NCI-H2227 treated with DMSO at 0.1 percent for 48 hours (cell line): ENCODE measurements at regions not wholly inside any gene's neighbourhood (a gene's known extent, or its start where the extent isn't known, plus 50 kb on each side); places are given as distances from the start of the nearest gene placed in this dataset.

Source experiments
- DNase-seq: peaks from one replicate; lab custom pipeline; 2025; lab: John Stamatoyannopoulos, UW

DNA sequence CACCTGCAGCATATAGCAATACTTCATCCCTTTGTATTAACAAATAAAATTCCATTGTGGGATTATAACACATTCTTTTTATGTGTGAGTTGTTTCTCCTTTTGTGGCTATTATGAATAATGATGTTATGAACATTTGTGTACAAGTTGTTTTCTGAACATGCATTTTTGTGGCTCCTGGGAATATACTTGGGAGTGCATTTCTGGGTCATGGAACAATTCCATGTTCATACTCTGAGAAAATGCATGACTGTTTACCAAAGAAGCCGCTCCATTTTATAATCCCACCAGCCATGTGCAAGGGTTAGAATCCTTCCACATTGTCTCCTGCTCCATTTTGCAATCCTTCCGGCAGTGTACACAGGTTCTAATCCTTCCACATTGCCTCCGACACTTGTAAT is 713.8 kb downstream of the TBC1D22A start:
- no peak for DNase-seq

- DNase-seq = no peak
These were observed 712.4 kb downstream of the TBC1D22A start for GRCh38 chr22:47474895-47475294.

DNA sequence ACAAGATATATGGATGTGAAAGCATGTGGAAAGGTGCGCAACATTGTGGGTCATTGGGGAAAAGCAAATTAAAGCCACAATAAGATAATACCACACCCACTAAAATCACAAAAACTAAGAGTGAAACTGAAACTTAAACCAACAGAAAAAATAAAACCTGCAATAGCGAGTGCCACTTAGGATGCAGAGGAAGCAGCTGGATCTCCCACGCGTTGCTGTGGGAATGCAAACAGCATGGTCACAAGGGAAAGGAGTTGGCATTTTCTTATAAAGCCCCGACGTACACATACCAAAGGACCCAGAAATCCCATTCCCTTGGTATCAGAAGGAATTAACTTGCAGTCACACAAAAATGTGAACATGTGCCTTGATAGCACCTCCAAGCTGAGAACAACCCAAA is 712.0 kb downstream of the TBC1D22A start:
- no peak for DNase-seq

DNA sequence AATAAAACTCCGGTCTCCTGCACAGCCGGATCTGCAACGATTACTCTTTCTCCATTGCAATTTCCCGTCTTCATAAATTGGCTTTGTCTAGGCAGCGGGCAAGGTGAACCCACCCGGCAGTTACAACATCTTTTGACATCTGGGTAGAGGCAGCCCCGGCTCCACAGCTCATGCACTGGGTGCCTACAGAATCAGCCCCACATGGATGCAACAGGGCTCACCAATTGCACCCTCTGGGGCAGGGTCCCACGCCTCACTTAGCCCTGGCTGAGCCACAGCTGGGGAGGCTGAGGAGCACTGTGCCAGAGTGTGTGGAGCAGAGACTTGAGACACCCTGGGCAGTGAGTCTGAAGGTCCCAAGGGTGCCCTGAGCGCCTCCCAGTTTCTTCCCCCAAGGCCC is 710.2 kb downstream of the TBC1D22A start:
- DNase-seq = no peak

DNA sequence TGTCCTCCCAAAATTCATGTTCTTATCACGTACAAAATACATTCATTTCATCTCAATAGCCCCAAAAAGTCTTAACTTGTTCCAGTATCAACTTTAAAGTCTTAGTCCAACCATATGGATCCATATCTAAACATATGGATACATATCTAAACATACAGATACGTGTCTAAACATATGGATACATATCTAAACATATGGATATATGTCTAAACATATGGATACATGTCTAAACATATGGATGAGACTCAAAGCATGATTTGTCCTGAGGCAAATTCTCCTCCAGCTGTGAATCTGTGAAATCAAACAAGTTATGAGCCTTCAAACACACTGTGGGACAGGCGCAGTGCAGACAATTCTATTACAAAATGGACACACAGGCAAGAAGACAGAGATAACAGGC is 709.0 kb downstream of the TBC1D22A start:
- no peak for DNase-seq

GRCh38 chr22:47465809-47466208 is 703.4 kb downstream of the TBC1D22A start:
- no peak for DNase-seq

DNA sequence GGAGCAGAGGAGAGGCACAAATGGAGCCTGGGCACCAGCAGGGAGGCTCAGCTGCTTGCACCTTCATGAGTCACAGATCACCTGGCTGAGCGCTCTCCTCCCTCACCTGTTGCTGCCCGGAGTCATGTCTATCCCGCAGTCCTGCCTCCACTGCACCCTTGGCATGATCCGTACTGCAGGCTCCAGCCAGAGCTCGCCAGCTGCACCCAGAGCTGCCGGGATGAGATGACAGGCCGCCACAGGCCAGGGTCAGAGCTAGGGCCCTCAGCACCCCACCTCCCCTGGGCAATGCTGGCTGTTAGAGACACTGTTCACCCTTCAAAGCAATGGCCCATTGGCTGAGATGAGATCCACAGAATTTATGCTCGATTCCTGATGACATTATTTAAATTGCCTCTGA is 702.8 kb downstream of the TBC1D22A start:
- no peak for DNase-seq

DNA sequence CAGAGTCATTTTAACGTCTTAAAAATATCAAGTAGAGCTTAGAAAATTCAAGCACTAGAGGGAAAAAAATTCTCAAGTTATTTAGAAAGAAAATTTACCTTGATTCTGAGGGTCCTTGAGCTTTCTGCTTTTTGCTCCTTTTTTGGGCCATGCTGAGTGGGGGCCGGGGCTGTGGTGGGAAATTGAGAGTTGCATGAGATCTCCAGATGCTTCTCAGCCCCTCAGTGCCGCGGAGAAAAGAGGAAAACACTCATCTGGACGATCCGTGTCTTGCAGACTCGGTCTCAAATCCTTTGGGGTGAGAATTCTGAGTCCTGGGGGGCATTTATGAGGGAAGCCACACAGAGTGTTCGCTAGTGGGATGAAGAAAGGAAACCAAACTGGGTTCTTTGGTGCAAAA is 700.8 kb downstream of the TBC1D22A start:
- no peak for DNase-seq

- DNase-seq = no peak
These were observed 698.4 kb downstream of the TBC1D22A start for GRCh38 chr22:47460861-47461260.

DNA sequence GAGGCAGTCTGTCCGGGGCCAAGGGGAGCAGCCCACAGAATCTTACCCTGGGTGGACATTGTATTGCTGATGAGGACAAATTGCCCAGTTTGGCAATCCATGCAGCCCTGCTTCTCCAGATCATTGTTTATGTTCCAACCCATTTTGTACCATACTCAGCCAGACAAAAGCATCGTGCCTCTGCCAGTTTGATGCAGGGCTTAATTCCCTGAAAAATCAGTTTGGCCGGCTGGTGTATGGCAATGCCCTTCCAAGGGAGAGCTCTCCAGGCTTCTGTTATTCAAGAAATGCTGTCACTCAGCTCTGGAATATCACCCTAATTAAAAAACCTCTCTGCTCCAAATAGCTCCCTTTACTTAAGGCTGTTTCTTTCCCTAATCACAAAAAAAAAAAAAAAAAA is 697.7 kb downstream of the TBC1D22A start:
- no peak for DNase-seq

DNA sequence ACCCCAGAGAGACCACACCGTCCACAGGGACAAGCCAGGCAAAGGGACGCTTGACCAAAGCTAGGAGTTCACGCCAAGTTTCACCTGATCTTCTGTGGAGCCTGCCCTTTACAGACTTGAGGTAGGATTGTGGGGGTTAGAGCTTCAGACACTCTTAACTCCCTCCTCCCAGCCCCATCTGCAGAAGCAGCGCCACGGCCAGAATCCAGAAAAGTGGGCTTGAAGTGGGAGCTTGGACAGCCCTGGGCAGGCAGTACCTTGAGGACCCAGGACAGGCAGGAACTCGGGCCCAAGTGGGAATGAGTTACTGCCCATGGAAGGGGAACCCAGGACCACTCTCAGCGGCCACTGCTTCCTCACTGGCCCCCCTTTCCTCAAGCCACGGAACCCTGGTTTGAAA is 695.9 kb downstream of the TBC1D22A start:
- DNase-seq = no peak

GRCh38 chr22:47457509-47458300 is 695.3 kb downstream of the TBC1D22A start:
- DNase-seq = no peak

DNA sequence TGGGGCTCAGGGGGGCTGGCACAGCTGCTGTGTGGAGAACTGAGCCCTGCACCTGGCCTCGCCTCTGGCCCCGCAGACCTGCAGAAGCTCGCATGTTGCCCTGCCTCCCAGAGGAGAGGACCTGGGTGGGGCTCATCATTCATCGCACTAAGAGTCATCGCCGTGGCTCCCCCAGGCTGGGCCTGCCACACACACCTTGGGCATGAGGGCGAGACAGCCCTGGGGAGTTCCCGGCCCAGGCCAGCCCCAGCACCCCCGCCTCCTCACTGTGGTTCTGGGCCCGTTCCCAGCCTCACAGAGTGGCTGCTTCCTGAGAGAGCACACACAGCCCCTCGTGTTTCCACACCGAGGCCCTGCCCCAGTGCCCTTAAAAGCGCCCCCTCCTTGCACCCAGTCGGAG is 694.6 kb downstream of the TBC1D22A start:
- DNase-seq = no peak

GRCh38 chr22:47456031-47456430 is 693.6 kb downstream of the TBC1D22A start:
- DNase-seq = no peak

GRCh38 chr22:47453049-47453448 is 690.6 kb downstream of the TBC1D22A start:
- no peak for DNase-seq

GRCh38 chr22:47452184-47452583 is 689.7 kb downstream of the TBC1D22A start:
- DNase-seq = no peak

DNA sequence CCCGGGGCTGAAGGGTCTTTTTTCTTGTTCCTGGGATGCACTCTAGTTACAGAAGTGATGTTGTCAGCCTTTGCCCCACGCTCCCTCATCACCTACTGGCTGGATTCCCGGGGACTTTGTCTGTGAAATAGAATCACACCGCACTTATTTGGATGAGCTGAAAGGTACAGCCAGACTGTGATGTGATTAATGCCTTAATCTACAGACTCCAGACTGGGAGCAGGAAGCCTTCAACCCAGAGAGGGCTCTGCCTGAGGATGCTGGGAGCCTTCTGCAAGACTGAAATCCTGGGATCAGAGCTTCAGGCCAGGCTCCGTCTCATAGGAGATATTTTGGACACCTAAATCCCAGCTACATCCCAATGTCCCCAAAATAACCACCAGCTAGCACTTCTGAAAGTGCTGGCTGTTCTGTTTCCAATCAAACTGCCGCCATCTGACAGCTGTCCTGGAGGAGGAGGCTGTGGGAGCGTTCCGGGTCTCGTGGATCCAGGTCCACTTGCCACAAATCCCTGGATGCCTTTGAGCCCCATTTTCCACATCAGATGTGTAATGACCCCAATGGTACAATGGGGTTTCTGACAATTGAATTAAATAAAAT is 688.5 kb downstream of the TBC1D22A start:
- no peak for DNase-seq

- no peak for DNase-seq
These were observed 687.2 kb downstream of the TBC1D22A start for GRCh38 chr22:47449508-47450270.

GRCh38 chr22:47448231-47449223 is 686.1 kb downstream of the TBC1D22A start:
- no peak for DNase-seq

- no peak for DNase-seq
These were observed 684.7 kb downstream of the TBC1D22A start for GRCh38 chr22:47446821-47447810.

GRCh38 chr22:47446331-47446730 is 683.9 kb downstream of the TBC1D22A start:
- DNase-seq = no peak
